Fibroblast of skin of abdomen (primary cell): ENCODE measurements at regions not wholly inside any gene's neighbourhood (a gene's known extent, or its start where the extent isn't known, plus 50 kb on each side); places are given as distances from the start of the nearest gene placed in this dataset.
"Not testable (repeated sequence)": the region's sequence is repeated elsewhere in the genome, so short reads cannot be mapped to it uniquely, and the experiment has no call there.

ENCODE experiments used
- DNase-seq: peaks from one replicate; pipeline ENCODE4 v3.0.0-alpha.2; 2013

DNA sequence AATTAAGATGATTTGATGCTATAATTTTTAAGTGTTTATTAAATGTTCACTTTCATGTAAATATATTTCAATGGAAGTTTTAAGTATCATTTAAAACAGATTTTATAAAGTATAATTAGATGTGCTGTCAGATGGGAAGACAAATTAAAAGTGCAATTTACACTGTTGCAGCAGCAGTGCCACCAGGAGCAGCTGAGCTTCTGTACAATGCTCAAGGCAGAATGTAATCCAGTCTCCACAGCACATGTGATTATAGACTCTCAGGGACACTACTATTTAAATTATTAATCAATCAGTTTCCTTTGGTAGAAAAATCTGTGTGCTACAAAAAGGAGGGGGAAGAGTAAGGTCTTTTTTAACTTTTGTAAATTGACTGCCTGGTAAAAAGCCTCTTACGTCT, 285.7 kb upstream of the USP15 start:
- DNase-seq, result no peak

DNA sequence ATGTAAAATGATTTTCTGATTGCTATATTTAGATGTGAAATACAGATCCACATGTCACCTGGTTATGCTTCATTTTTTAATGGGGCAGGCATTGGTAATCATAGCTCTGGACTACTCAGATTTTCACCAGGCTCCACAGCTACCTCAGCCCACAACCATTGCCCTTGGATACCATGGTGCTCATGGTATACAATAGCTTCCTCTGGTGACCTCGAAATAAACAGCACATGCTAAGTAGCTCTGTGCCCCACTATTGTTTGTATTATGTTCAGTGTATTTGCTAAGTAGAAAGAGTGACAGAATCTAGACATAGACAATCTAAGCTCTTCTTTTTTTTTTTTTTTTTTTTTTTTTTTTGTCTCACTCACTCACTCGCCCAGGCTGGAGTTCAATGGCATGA, 274.4 kb upstream of the USP15 start:
- DNase-seq, result no peak

DNA sequence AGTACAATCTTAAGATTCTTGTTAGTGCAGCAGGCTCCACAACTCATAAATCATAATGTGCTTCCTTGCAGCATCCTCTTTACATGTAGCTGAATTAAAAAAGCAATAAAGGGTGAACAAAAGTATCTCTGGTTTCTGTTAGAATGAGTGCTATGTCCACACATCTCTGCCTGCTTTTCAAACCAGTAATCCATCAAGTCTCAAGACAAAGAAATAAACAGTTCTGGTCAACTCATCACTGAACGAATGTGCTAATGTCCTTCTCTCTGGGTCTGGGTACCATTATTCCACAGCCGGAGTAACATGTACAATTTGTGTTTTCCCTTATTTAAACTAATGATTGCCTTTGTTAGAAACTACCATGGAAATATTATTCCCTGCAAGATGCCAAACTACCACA, 273.0 kb upstream of the USP15 start:
- DNase-seq, result no peak

DNA sequence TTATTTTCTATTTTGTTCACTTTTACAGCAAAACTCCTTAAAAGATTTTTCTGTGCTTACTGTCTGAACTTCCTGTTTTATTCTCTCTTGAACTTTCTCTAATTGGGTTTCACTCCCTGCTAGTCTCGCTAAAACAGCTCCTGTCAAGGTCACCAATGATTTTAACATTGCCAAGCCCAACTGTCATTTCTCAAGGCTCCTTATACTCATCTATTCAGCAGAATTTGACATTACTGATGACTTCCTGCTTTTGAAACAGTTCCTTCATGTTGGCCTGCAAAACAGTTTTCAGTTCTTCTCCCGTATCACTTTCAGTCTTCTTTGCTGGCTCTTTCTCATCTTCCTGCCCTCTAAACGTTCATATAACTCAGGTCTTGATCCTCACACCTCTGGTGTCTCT, 268.5 kb upstream of the USP15 start:
- DNase-seq, result no peak

DNA sequence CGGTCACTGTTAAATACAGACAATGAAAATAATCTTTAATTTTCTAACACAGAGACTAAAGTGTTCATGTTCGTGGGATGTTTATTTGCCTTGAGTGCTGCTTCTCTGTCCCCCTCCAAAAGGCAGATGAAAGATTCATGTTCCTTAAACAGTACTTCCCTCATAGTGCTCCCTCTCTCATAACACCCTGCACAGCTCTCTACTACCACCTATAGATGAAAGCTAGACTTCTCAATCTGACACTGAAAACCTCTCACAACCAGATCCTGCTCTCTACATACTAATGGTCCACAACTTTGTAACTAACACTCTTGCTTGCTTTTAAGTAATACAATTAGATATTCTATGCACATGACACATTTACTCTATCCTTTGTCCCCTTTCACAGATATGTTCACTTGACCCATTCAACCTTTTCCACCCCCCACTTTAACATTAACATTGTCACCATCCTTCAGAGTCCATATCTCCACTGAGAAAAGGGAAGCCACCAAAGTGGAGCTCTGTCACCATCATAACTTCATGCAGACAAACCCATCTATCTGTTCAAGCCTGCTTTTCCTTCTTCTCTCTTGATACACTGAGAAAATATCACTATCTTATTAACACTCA, 266.4 kb upstream of the USP15 start:
- peak; percentile 17 for DNase-seq

DNA sequence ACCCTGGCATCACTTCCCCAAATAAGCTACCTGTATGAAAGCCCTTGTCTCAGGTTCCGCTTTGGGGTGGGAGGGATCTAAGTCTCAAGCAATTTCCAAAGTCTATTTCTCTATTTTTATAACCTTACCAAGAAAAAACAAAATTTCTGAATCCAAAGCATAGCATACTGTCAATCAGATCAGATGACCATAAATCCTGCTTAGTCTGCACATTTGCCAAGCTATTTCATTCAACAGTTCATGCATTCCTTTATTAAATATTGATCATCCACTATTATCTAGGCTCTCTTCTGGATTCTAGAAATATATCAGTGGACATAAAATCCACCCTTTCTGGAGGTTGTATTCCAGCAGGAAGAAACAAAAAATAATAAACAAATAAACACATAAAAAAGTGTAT, 263.5 kb upstream of the USP15 start:
- no peak for DNase-seq

DNA sequence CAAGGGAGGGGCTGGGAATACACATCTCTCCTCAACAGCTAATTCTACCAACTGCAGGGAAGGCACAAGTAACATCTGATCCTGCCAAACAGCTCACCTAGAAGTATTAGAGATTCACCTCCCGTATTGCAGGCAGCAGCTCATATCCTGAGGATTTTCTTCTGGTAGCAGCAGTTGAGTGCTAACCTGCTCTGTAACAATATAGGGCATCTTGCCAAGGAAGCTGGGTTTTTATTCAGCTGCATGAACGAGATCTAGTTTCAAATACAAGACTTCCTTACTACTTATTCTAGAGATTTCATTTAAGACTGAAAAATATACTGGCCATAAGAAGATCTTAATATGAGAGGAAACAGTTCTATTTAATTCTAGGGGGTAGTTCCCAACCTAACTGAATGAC, 261.4 kb upstream of the USP15 start:
- DNase-seq, result no peak

DNA sequence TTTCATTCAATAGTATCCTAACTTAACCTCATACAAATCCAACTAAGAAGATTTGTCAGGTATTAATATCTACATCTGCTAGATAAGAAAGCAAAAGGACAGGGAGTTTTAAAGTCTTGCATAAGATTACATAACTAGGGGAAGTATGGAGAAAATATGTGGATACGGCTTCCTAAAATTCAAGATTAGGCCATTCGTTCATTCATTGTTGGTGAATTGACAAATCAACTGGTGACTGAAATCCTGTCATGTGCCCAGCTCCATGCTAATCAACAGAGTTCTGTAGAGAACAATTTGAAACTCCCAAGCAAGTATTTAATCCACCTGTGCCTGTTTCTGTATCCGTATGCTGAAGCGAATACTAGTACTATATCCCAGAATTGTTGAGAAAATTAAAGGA, 260.9 kb upstream of the USP15 start:
- no peak for DNase-seq

DNA sequence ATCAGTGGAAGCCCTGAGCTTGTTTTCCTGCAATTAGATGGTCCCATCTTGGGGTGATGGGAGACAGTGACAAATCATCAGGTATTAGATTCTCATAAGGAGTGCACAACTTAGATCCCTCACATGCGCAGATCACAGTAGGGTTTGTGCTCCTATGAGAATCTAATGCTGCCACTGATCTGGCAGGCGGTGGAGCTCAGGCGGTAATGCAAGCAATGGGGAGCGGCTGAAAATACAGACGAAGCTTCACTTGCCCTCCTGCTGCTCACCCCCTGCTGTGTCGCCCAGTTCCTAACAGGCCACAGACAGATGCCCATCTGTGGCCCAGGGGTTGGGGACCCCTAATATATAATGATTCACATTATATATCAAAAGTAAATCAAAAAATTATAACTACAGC, 258.8 kb upstream of the USP15 start:
- DNase-seq, result no peak

DNA sequence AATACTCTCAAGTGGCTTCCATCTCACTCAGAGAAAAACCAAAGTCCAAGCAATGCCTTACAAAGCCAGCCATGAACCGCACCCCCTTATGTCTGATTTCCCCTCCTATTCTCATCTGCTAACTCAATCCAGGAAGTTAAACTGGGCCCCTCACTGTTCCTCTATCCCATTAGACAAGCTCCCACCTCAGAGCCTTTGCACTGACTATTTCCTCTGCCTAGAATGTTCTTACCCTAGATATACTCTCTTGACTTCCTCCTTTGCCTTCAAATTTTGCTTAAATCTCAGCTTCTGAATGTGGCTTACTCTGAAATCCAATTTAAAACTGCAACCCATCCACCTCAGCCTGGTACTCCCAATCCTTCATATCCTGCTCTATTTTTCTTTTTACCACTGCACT, 257.0 kb upstream of the USP15 start:
- DNase-seq, result no peak

DNA sequence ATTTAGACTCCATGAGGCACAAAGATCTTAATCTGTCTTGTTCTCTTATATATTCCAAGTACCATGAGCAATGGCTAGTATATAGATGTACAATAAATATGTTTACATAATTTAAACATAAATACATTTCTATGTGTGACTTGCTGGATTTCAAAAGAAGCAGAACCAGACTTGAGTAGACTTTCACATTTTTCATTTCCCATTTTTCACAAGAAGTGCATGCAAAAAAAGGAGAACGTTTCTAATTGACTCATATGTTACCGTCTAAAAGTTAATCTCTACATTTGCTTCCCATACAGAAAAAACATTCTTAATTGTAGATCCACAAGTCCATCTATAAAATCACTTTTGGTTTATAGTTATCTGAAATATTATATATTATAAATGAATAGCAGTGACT, 256.5 kb upstream of the USP15 start:
- DNase-seq, result no peak

DNA sequence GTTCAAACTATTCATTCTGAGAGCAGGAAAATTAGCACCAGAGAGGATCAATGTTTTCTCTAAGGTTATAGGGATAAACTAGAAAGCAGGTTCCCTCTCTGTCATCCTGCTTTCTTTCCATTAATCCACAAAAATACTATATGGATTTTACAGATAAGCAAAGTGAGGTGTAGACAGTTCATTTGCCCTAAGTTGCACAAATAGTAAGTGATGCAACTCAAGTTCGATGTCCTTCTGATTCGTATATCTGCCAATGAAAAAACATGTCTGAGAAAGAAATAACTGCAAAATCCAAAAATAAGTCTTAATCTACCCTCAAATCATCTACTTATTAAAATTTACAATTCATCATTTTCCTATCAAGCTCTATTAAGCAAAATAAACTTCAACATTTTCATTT, 254.6 kb upstream of the USP15 start:
- DNase-seq, result no peak

DNA sequence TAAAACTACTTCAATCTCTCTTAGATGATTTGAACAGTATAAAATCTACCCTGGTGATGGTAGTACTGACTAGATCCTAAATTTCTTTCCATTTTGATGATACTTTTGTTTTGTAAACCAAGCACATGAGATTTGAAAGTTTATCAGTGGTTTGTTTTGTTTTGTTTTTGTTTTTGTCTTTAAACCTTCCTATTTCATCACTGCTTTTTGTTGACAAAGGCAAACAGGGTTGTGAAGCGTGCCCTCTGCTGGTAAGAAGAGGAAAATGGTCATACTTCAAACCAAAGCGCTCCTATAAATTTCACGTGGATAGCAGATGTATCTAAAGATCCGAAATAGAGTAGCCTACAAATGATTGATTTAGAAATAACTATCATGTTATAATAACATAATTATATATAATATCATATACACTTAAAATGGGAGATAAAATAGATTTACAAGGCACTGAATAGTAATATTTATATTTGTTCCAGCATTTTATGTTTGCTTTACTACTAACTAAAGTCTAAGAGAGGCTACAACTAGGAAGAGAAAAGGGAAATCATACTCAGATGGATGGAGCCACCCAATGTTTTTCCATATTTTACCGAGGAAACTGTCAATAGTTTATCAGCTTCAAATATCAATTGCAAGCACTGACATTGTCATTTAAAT, 254.0 kb upstream of the USP15 start:
- peak; percentile 18 for DNase-seq

DNA sequence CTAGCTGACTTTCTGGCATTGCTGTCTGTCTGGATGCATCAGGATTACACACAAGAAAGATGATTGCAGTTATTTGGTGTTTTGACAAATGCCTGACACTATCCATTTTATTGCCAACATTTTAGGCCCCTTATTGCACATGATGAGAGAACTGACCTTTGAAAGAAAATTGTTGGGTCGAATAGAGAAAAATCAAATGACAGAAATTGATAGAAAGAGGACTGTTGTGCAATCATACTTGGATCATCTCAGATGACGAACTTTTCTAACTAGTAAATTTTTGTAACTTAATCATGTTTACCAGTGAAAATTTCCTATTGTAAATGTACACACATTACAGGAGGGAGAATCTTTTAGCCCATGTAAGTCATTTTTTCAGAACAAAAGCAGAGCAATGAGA, 251.5 kb upstream of the USP15 start:
- DNase-seq, result no peak

DNA sequence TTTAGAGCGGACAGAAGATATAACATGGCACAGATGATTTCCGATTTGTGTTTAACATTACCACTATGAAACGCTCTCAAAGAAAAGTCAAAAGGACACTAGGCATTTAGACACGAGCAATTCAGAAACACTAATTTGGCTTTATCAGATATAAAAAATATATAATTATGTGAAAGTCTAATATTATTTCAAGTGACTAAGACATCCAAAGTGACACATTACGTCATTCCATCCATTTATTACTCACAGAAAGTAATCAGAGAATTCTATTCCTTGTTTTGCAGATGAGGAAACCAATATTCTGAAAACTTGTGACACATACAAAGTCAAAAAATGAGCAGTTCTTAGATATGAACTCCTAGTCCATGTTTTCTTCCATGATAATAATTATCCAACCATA, 250.8 kb upstream of the USP15 start:
- no peak for DNase-seq

DNA sequence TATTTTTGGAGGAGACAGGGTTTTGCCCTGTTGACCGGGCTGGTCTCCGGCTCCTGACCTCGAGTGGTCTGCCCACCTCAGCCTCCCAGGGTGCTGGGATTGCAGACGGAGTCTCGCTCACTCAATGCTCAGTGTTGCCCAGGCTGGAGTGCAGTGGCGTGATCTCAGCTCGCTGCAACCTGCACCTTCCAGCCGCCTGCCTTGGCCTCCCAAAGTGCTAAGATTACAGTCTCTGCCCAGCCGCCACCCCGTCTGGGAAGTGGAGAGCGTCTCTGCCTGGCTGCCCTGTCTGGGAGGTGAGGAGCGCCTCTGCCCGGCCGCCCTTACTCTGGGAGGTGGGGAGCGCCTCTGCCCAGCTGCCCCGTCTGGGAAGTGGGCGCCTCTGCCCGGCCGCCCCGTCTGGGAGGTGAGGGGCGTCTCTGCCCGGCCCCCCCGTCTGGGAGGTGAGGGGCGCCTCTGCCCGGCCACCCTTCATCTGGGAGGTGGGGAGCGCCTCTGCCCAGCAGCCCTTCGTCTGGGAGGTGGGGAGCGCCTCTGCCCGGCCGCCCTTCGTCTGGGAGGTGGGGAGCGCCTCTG, 249.8 kb upstream of the USP15 start:
- DNase-seq, result not testable (repeated sequence)

DNA sequence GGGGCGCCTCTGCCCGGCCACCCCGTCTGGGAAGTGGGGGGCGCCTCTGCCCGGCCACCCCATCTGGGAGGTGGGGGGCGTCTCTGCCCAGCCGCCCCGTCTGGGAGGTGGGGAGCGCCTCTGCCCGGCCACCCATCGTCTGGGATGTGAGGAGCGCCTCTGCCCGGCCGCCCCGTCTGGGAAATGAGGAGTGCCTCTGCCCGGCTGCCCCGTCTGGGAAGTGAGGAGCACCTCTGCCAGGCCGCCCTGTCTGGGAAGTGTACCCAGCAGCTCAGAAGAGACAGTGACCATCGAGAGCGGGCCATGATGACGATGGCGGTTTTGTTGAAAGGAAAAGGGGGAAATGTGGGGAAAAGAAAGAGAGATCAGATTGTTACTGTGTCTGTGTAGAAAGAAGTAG, 249.2 kb upstream of the USP15 start:
- DNase-seq, result not testable (repeated sequence)

DNA sequence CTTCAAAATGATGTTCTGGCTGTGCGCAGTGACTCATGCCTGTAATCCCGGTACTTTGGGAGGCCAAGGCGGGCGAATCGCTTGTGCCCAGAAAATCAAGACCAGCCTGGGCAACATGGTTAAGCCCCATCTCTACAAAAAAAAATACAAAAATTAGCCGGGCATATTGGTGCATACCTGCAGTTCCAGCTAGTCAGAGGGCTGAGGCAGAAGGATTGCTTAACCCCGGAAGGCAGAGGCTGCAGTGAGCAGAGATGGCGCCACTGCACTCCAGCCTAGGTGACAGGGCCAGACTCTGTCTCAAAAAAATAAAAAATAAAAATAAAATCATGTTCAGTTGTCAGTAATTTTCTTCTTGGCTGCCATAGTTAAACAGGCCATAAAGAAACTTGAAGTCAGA, 245.9 kb upstream of the USP15 start:
- no peak for DNase-seq

DNA sequence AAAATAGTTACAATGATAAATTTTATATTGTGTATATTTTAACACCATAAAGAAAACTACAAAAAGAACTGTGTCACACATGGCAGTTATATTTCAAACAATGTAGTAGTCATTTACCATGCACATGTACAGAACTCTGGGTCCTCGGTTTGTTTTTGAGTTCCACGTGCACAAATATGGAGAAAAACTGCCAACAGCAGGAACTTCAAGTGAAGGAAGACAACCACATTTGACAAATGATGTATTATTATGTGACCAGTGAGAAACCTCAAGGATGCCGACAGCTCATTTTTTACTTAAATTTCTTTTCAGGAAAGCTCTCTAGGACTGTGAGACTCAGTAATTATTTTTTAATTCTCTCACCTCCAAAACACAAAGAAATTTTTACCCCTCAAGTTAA, 244.2 kb upstream of the USP15 start:
- DNase-seq, result no peak

DNA sequence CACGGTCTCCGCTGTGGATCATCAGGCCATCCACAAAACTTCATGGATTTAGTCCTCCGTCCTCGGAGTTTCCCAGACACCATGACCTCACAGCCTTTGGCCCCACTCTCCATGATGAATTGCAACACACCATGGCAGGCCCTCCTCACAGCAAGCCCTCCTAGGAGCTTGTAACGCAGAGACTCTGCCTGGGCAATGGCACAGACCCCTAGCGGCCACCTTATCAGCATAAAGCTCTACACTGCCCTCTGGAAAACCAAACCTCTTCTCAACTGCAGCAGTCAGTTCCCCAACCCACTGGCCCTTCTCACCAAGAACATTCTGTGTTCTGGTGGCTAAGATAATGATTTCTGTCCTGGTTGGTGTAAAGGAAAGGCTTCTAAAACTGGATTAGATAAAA, 238.4 kb upstream of the USP15 start:
- no peak for DNase-seq

DNA sequence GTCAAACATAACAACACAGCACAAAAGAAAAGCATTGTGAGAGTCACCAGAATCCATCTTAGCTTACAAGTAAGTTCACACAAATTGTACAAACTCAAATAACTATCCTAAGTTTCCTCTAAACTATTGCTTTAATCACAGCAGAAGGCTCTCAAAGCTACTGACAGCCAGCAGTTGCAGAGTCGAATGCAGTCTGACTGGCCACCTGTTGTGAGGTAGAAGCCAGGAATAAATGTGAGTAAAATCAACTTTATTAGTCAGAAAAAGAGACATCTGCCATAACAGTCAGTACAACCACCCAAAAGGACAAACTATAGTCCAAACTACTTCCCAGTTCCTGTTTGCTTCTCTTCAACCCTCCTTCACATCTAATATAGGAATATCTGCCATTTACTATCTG, 231.7 kb upstream of the USP15 start:
- no peak for DNase-seq

DNA sequence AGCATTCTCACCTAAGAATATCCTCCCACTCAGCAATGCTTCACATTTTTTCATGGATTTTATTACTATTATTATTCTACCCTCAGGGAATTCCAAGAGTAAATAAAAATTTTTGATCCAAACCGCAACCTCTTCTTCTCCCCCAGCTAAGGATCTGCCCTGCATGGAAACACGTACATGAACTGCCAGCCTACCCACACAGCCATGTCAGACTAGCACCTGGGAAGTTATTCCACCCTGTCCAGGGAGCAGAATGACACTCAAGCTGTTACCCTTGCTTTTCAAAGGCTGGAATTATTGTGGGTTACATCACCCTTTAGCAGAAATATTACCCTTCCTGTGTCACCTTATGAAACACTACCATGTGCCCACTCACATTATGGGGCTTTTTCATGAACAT, 227.3 kb upstream of the USP15 start:
- no peak for DNase-seq

DNA sequence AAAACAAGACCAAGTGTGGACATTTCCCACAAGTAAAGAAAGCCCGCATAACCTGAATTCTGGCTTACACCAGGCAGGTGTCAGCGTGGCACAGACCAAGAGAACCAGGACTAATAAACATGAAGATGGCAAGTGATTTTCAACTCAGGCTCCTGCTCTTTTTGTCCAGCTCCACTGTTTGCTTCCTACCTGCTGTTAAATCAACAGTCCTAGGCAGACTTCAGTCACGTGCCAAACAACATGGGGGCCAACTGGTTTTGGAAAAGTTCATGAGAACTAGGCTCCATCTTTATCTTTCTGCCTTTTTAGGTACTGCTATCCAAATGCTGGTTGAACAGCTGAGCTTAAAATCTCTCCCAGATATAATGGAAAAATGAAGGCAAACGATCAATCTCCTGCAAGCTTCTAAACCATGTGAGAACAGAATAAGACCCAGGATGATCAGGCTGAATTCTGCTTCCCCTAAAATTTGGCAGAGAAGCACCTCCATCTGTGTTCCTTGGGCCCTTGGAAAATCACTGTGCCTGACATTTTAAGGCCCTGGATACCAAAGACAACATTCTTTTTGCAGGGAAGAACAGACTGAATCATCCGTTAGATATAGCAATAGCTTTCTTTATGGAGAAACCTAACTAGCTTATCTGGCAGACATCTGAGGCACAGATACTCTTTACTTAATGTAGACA, 215.6 kb upstream of the USP15 start:
- no peak for DNase-seq

DNA sequence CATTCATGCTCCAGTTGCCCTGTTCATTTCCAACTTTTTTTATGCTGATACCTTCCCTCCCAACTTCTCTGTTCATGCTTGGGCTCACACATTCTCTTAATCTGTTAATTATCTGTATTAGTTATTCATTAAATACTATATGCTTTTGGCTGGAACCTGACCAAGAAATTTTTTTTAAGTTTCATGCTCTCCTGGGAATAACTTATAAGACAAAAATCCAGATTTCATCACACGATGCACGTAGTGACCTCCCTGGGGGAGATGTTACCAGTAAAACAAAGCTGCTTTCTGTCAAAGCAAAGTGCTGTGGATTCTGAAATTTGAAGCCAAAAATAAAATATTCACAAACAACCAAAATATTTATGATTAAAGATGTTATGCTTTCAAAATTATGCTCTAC, 215.0 kb upstream of the USP15 start:
- peak; percentile 0 for DNase-seq
